Endothelial cell of umbilical vein (primary cell): ENCODE measurements at regions not wholly inside any gene's neighbourhood (a gene's known extent, or its start where the extent isn't known, plus 50 kb on each side); places are given as distances from the start of the nearest gene placed in this dataset.

Source experiments
- EZH2 ChIP-seq: IDR thresholded peaks from 2 replicates; pipeline ENCODE4 v1.6.1; 2012; ENCODE audit warnings: borderline replicate concordance, low read depth, mild to moderate bottlenecking, moderate library complexity, low read length, inconsistent platforms; ENCODE audit not compliant: severe bottlenecking
- FOS ChIP-seq: IDR thresholded peaks from 2 replicates; pipeline ENCODE4 v1.6.1; 2011; ENCODE audit warnings: mild to moderate bottlenecking, low read length, moderate library complexity, borderline replicate concordance; ENCODE audit not compliant: insufficient read depth
- JUN ChIP-seq: IDR thresholded peaks from 2 replicates; pipeline ENCODE4 v1.6.1; 2011; ENCODE audit warnings: borderline replicate concordance, low read depth; ENCODE audit not compliant: insufficient read length, insufficient read depth
- MYC ChIP-seq: IDR thresholded peaks from one replicate; pipeline ENCODE4 v1.6.1; 2011; ENCODE audit warnings: mild to moderate bottlenecking, low read depth, low read length
- POLR2A ChIP-seq: IDR thresholded peaks from 2 replicates; pipeline ENCODE4 v1.6.1; 2012; ENCODE audit warnings: low read depth, mild to moderate bottlenecking, control low read depth, low read length
- TF ChIP-seq, protein P1 (sequence below), 2 donors: IDR thresholded peaks; 1 replicate in 1 of 2; 2 replicates in 1 of 2; pipeline ENCODE4 v1.5.1; 2011; ENCODE audit warnings: low read length in 2 of 2, mild to moderate bottlenecking in 2 of 2, moderate library complexity in 2 of 2, control low read depth in 1 of 2, inconsistent platforms in 1 of 2, low read depth in 1 of 2; ENCODE audit not compliant: insufficient read depth in 1 of 2; ENCODE audit errors: extremely low read depth in 1 of 2

DNA sequence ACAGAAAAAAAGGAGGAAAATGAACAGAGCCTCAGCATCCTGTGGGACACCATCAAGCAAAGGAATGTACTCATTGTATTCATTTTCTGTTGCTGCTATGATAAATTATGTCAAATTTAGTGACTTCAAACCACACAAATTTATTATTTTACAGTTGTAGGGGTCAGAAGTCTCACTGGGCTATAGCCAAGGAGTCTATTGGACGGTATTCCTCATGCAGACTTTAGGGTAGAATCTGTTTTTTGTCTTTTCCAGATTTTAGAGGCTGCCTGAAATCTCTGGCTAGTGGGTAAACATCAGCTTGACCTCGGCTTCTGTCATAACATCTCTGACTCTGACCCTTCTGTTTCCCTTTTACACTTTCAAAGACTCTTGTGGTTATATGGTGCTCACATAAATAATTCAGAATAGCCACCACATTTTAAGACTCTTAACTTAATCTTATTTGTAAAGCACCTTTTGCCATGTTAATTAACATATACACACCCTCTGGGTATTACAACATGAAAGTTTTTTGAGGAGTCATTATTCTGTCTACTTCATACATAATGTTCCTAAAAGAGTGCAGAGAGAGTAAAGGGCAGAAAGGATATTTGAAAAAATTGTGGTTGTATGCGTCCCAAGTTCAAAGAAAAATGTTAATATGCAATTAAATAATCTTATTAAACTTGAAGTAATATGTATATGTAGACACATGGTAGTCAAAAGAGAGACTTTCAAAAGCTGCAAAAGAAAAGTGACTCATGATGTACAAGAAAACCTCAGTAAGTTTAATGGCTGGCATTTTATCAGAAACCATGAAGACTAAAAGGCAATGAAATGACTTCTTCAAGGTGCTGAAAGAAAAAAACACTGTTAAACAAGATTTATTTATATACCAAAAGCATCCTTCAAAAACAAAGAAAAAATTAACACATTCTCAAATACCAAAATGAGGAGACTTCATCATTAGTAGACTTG is 70.8 kb upstream of the MEOX2 start:
- no peak for TF ChIP-seq FOS
- TF ChIP-seq, protein P1, sequence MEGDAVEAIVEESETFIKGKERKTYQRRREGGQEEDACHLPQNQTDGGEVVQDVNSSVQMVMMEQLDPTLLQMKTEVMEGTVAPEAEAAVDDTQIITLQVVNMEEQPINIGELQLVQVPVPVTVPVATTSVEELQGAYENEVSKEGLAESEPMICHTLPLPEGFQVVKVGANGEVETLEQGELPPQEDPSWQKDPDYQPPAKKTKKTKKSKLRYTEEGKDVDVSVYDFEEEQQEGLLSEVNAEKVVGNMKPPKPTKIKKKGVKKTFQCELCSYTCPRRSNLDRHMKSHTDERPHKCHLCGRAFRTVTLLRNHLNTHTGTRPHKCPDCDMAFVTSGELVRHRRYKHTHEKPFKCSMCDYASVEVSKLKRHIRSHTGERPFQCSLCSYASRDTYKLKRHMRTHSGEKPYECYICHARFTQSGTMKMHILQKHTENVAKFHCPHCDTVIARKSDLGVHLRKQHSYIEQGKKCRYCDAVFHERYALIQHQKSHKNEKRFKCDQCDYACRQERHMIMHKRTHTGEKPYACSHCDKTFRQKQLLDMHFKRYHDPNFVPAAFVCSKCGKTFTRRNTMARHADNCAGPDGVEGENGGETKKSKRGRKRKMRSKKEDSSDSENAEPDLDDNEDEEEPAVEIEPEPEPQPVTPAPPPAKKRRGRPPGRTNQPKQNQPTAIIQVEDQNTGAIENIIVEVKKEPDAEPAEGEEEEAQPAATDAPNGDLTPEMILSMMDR (IDR thresholded peaks at IDR 0.05; ENCODE audit: extremely low read depth in 1 of 2, insufficient read depth in 1 of 2, low read depth in 1 of 2, low read length in 2 of 2), result no peak
- TF ChIP-seq JUN, result no peak
- TF ChIP-seq POLR2A, result no peak
- TF ChIP-seq EZH2, result no peak
- TF ChIP-seq MYC, result no peak
